IMR-90 (cell line): ENCODE measurements at regions not wholly inside any gene's neighbourhood (a gene's known extent, or its start where the extent isn't known, plus 50 kb on each side); places are given as distances from the start of the nearest gene placed in this dataset.

Experiments used
- ATAC-seq: fragments of 200-7000 bp; cut with Tn5 transposase; 2 replicates; pipeline ENCODE4 v1.9.1; 2020; ENCODE audit warnings: low read depth, mild to moderate bottlenecking, moderate library complexity
- BruUV-seq: library from RNA; stranded (reverse); fragments of 400-500 nt; replicated peaks from 2 replicates; lab custom pipeline; 2021; lab: Mats Ljungman, UMichigan
- CTCF ChIA-PET: fragments of 300-600 bp; formaldehyde crosslinking; extraction: SDS; loops from one replicate; lab custom pipeline; 2021; ENCODE audit warnings: antibody characterized with exemption; lab: Yijun Ruan, JAX
- POLR2A ChIA-PET: fragments of 300-600 bp; sonication (Branson Sonifier 250); formaldehyde crosslinking; loops from one replicate; lab custom pipeline; 2022; ENCODE audit warnings: antibody characterized with exemption; ENCODE audit not compliant: unreplicated experiment; lab: Charles Lee
- DNase-seq: peaks from one replicate; pipeline ENCODE4 v3.0.0; 2013
- H2AFZ ChIP-seq: replicated peaks from 2 replicates; pipeline ENCODE3; 2013; ENCODE audit warnings: low read length, mild to moderate bottlenecking; ENCODE audit not compliant: poor library complexity
- H2AK5ac ChIP-seq: 2 replicates; pipeline ENCODE4 v1.6.1; 2013; ENCODE audit warnings: low read depth, low read length, inconsistent platforms
- H2AK9ac ChIP-seq: replicated peaks from 2 replicates; pipeline ENCODE3; 2013; ENCODE audit warnings: mild to moderate bottlenecking, low read depth, low read length, moderate library complexity; ENCODE audit not compliant: poor library complexity
- H2BK120ac ChIP-seq: 2 replicates; pipeline ENCODE4 v1.6.1; 2013; ENCODE audit warnings: low read depth, low read length, inconsistent platforms
- H2BK15ac ChIP-seq: 3 replicates; pipeline ENCODE4 v1.6.1; 2013; ENCODE audit warnings: low read depth, low read length, inconsistent platforms
- H2BK20ac ChIP-seq: 2 replicates; pipeline ENCODE4 v1.6.1; 2013; ENCODE audit warnings: low read depth, mild to moderate bottlenecking, inconsistent platforms, low read length, moderate library complexity
- H2BK5ac ChIP-seq: 2 replicates; pipeline ENCODE4 v1.6.1; 2013; ENCODE audit warnings: mild to moderate bottlenecking, low read depth, low read length, inconsistent platforms; ENCODE audit not compliant: poor library complexity, severe bottlenecking
- H3K14ac ChIP-seq: replicated peaks from 2 replicates; pipeline ENCODE4 v1.6.1; 2013; ENCODE audit warnings: low read depth, low read length, inconsistent platforms
- H3K18ac ChIP-seq: 2 replicates; pipeline ENCODE4 v1.6.1; 2013; ENCODE audit warnings: low read depth, low read length, control low read depth
- H3K23ac ChIP-seq: 2 replicates; pipeline ENCODE4 v1.6.1; 2013; ENCODE audit warnings: low read depth, low read length, inconsistent platforms
- H3K27ac ChIP-seq: 2 replicates; pipeline ENCODE4 v1.5.1; 2013; ENCODE audit warnings: mild to moderate bottlenecking, control low read depth, low read length; ENCODE audit not compliant: insufficient read depth
- H3K27me3 ChIP-seq: 2 replicates; pipeline ENCODE4 v1.6.1; 2013; ENCODE audit warnings: low read length; ENCODE audit not compliant: control insufficient read depth, insufficient read depth
- H3K36me3 ChIP-seq: 2 replicates; pipeline ENCODE4 v1.6.1; 2013; ENCODE audit warnings: low read length, mixed read lengths; ENCODE audit not compliant: control insufficient read depth, insufficient read depth
- H3K4ac ChIP-seq: 2 replicates; pipeline ENCODE4 v1.6.1; 2013; ENCODE audit warnings: low read depth, low read length, inconsistent platforms
- H3K4me1 ChIP-seq: 2 replicates; pipeline ENCODE4 v1.6.1; 2013; ENCODE audit warnings: low read length, mixed read lengths; ENCODE audit not compliant: control insufficient read depth, insufficient read depth
- H3K4me2 ChIP-seq: 2 replicates; pipeline ENCODE4 v1.6.1; 2013; ENCODE audit warnings: low read depth, mild to moderate bottlenecking, control low read depth, low read length, moderate library complexity
- H3K4me3 ChIP-seq: 2 replicates; pipeline ENCODE4 v1.5.1; 2013; ENCODE audit warnings: low read depth, mild to moderate bottlenecking, control low read depth, low read length, moderate library complexity; ENCODE audit not compliant: insufficient read depth
- H3K56ac ChIP-seq: 2 replicates; pipeline ENCODE4 v1.6.1; 2013; ENCODE audit warnings: low read length, inconsistent platforms; ENCODE audit not compliant: insufficient read depth; ENCODE audit errors: extremely low read depth
- H3K79me1 ChIP-seq, 2 experiments: 2 replicates each; pipeline ENCODE4 v1.6.1; 2013; ENCODE audit warnings: low read length in 2 of 2, inconsistent platforms in 1 of 2, low read depth in 1 of 2
- H3K9ac ChIP-seq: 2 replicates; pipeline ENCODE4 v1.6.1; 2013; ENCODE audit warnings: low read depth, low read length, control low read depth
- H3K9me1 ChIP-seq: 2 replicates; pipeline ENCODE4 v1.6.1; 2013; ENCODE audit warnings: low read length, inconsistent platforms; ENCODE audit not compliant: insufficient read depth
- H3K9me3 ChIP-seq: 2 replicates; pipeline ENCODE4 v1.6.1; 2013; ENCODE audit warnings: low read length; ENCODE audit not compliant: control insufficient read depth, insufficient read depth
- H4K20me1 ChIP-seq: 2 replicates; pipeline ENCODE4 v1.6.1; 2013; ENCODE audit warnings: low read length, inconsistent platforms; ENCODE audit not compliant: insufficient read depth
- H4K5ac ChIP-seq: 2 replicates; pipeline ENCODE4 v1.6.1; 2013; ENCODE audit warnings: mild to moderate bottlenecking, low read depth, low read length, control low read depth
- H4K8ac ChIP-seq, 2 experiments: 2 replicates each; pipeline ENCODE4 v1.6.1; 2013; ENCODE audit warnings: low read depth in 2 of 2, low read length in 2 of 2, control low read depth in 1 of 2, inconsistent platforms in 1 of 2
- H4K91ac ChIP-seq: 2 replicates; pipeline ENCODE4 v1.6.1; 2013; ENCODE audit warnings: low read depth, low read length, inconsistent platforms; ENCODE audit not compliant: insufficient read depth
- BHLHE40 ChIP-seq: fragments of 150-350 bp; IDR thresholded peaks from 2 replicates; pipeline ENCODE4 v1.6.1; 2016; ENCODE audit warnings: mild to moderate bottlenecking, low read depth, low read length
- CEBPB ChIP-seq: IDR thresholded peaks from 2 replicates; pipeline ENCODE4 v1.6.1; 2012; ENCODE audit warnings: low read depth, low read length, improper control_type of control experiment
- CTCF ChIP-seq: conservative IDR thresholded peaks from 2 replicates; pipeline ENCODE4 v1.5.1; 2012; ENCODE audit warnings: mild to moderate bottlenecking, low read depth, low read length, improper control_type of control experiment
- FOS ChIP-seq: fragments of 150-350 bp; IDR thresholded peaks from 2 replicates; pipeline ENCODE4 v1.6.1; 2016; ENCODE audit warnings: low read depth, low read length
- MAFK ChIP-seq: IDR thresholded peaks from 2 replicates; pipeline ENCODE4 v1.6.1; 2012; ENCODE audit warnings: low read depth, low read length, improper control_type of control experiment
- MAZ ChIP-seq: IDR thresholded peaks from 2 replicates; pipeline ENCODE4 v1.6.1; 2012; ENCODE audit warnings: low read depth, mild to moderate bottlenecking, low read length, improper control_type of control experiment, moderate library complexity, borderline replicate concordance
- POLR2A ChIP-seq: IDR thresholded peaks from 2 replicates; pipeline ENCODE4 v1.6.1; 2012; ENCODE audit warnings: mild to moderate bottlenecking, low read depth, low read length
- RFX5 ChIP-seq: IDR thresholded peaks from 2 replicates; pipeline ENCODE4 v1.8.0; 2012; ENCODE audit warnings: low read depth, mild to moderate bottlenecking, low read length, moderate library complexity
- SMC3 ChIP-seq: fragments of 150-350 bp; IDR thresholded peaks from 2 replicates; pipeline ENCODE4 v1.6.1; 2016; ENCODE audit warnings: low read depth, mild to moderate bottlenecking, antibody characterized with exemption, low read length, moderate library complexity
- WGBS, 2 experiments: methylation state at CpG; one replicate each; pipeline versions ENCODE4 v1.1.5 to v1.1.7; 2013; ENCODE audit warnings: missing lambda C conversion rate in 2 of 2; ENCODE audit not compliant: insufficient read length in 1 of 2; ENCODE audit errors: extremely low coverage in 2 of 2; 5-methylcytosine and 5-hydroxymethylcytosine counted together
- dilution Hi-C: fragments of 300-500 bp; cut with HindIII; formaldehyde crosslinking; loops from one replicate; pipeline ENCODE4 v1.14.3; 2018; ENCODE audit warnings: low sequenced_read_pairs; ENCODE audit not compliant: unreplicated experiment
- in situ Hi-C: fragments of 300-500 bp; cut with MboI; formaldehyde crosslinking; loops from 3 replicates; pipeline ENCODE4 v1.14.3; 2019; ENCODE audit warnings: low sequenced_read_pairs, inconsistent platforms, mixed read lengths
- intact Hi-C: fragments of 100-400 bp; cut with micrococcal nuclease; formaldehyde crosslinking; loops from 2 replicates; pipeline ENCODE4 v1.10.0; 2022
- TF ChIP-seq, protein P1 (sequence below): fragments of 150-350 bp; IDR thresholded peaks from 2 replicates; pipeline ENCODE4 v1.6.1; 2016; ENCODE audit warnings: low read depth, mild to moderate bottlenecking, low read length, moderate library complexity, borderline replicate concordance

- in situ Hi-C loops (no loop called here), dilution Hi-C loops (no loop called here), intact Hi-C loops (no loop called here)
- no peak overlapping the region for H2BK5ac ChIP-seq
- no TSS peak for BruUV-seq
- no peaks in the 10 kb centered on the region for H3K36me3 ChIP-seq
- H3K9ac ChIP-seq, result no peak overlapping the region
- H4K5ac ChIP-seq, result no peak overlapping the region
- no peak overlapping the region for H4K8ac ChIP-seq
- H2AK5ac ChIP-seq, result no peak overlapping the region
- TF ChIP-seq RFX5 (no peak), MAFK (no peak), POLR2A (no peak), FOS (no peak), BHLHE40 (no peak), MAZ (no peak), SMC3 (no peak), CTCF (no peak), CEBPB (no peak)
- TF ChIP-seq, protein P1, sequence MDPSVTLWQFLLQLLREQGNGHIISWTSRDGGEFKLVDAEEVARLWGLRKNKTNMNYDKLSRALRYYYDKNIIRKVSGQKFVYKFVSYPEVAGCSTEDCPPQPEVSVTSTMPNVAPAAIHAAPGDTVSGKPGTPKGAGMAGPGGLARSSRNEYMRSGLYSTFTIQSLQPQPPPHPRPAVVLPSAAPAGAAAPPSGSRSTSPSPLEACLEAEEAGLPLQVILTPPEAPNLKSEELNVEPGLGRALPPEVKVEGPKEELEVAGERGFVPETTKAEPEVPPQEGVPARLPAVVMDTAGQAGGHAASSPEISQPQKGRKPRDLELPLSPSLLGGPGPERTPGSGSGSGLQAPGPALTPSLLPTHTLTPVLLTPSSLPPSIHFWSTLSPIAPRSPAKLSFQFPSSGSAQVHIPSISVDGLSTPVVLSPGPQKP, result no peak
- no peaks in the 10 kb centered on the region for H3K79me1 ChIP-seq
- H2BK15ac ChIP-seq, result no peak overlapping the region
- no peak overlapping the region for H3K4me2 ChIP-seq
- H3K14ac ChIP-seq, result no peak overlapping the region
- no peaks in the 10 kb centered on the region for H3K9me1 ChIP-seq
- DNase-seq, result no peak
- no peaks in the 10 kb centered on the region for H4K20me1 ChIP-seq
- no peak overlapping the region for H2AK9ac ChIP-seq
- no peaks in the 10 kb centered on the region for H3K9me3 ChIP-seq
- H3K56ac ChIP-seq, result no peak overlapping the region
- H3K4me1 ChIP-seq, result no peaks in the 10 kb centered on the region
- WGBS, 2 experiments, result 60% methylated on average over 1 of the region's 3 CpGs; no CpG with 5 or more reads in 1 of the 2 experiments
- H3K18ac ChIP-seq, result no peak overlapping the region
- H2BK20ac ChIP-seq, result no peak overlapping the region
- H3K27ac ChIP-seq, result no peak overlapping the region
- no peak overlapping the region for H3K4me3 ChIP-seq
- no peaks in the 10 kb centered on the region for H3K27me3 ChIP-seq
- ChIA-PET POLR2A (no interaction called here), CTCF (no interaction called here)
- H4K91ac ChIP-seq, result no peak overlapping the region
- H3K23ac ChIP-seq, result no peak overlapping the region
- no peak overlapping the region for H2BK120ac ChIP-seq
- H3K4ac ChIP-seq, result no peak overlapping the region
- H2AFZ ChIP-seq, result no peak overlapping the region
- no peak for ATAC-seq
Measured at GRCh38 chr4:92122911-92123310, 180.9 kb upstream of the GRID2 start.
